Right atrium auricular region (tissue), 2 donors: ENCODE measurements at regions not wholly inside any gene's neighbourhood (a gene's known extent, or its start where the extent isn't known, plus 50 kb on each side); places are given as distances from the start of the nearest gene placed in this dataset.

Experiments used
- DNase-seq: peaks from one replicate; pipeline ENCODE4 v3.0.0-alpha.2; 2019; ENCODE audit warnings: low spot score
- H3K27ac ChIP-seq, 2 donors: fragments of 200-600 bp; sonication (generic); 1 replicate in 1 of 2; 2 replicates in 1 of 2; pipeline ENCODE4 v1.5.1; 2016 to 2019
- H3K27me3 ChIP-seq, 2 donors: fragments of 200-600 bp; sonication (generic); one replicate each; pipeline versions ENCODE4 v1.5.1 to v1.6.0; 2017 to 2019
- H3K36me3 ChIP-seq: fragments of 200-600 bp; sonication (generic); one replicate; pipeline ENCODE4 v1.5.1; 2016
- H3K4me1 ChIP-seq, 2 donors: fragments of 200-600 bp; sonication (generic); one replicate each; pipeline versions ENCODE4 v1.5.1 to v1.6.0; 2017 to 2019
- H3K4me3 ChIP-seq, 2 donors: fragments of 200-600 bp; sonication (generic); 1 replicate in 1 of 2; 2 replicates in 1 of 2; pipeline ENCODE4 v1.5.1; 2017 to 2019; ENCODE audit warnings: mild to moderate bottlenecking in 1 of 2, moderate library complexity in 1 of 2
- H3K9me3 ChIP-seq, 2 donors: fragments of 200-600 bp; sonication (generic); one replicate each; pipeline ENCODE4 v1.5.1; 2019
- TF ChIP-seq, protein P1 (sequence below), 2 donors: fragments of 200-600 bp; sonication (generic); IDR thresholded peaks; one replicate each; pipeline ENCODE4 v1.5.1; 2019; ENCODE audit warnings: antibody characterized with exemption in 2 of 2

DNA sequence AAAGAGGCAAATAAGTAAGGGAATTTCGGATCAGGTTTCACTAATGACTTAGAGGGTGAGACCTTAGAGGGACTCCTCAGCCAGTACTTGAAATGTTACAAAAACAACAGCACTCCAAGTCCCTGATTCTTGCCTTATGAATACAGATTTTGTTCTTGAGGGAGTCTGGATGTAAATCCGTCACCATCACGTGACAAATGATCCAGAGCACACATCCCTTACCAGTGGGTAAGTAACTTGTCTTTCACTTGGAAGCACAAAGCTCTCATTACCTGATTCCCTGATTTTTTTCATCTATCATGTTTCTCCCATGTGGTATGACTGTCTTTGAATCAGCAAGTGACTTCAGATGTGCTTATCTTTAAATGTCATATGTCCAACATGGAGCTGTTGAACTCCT lies 595.3 kb upstream of the POU3F2 start:
- H3K4me1 ChIP-seq: no peaks in the 10 kb centered on the region
- H3K27me3 ChIP-seq: no peaks in the 10 kb centered on the region
- H3K4me3 ChIP-seq: no peak overlapping the region
- TF ChIP-seq, protein P1, sequence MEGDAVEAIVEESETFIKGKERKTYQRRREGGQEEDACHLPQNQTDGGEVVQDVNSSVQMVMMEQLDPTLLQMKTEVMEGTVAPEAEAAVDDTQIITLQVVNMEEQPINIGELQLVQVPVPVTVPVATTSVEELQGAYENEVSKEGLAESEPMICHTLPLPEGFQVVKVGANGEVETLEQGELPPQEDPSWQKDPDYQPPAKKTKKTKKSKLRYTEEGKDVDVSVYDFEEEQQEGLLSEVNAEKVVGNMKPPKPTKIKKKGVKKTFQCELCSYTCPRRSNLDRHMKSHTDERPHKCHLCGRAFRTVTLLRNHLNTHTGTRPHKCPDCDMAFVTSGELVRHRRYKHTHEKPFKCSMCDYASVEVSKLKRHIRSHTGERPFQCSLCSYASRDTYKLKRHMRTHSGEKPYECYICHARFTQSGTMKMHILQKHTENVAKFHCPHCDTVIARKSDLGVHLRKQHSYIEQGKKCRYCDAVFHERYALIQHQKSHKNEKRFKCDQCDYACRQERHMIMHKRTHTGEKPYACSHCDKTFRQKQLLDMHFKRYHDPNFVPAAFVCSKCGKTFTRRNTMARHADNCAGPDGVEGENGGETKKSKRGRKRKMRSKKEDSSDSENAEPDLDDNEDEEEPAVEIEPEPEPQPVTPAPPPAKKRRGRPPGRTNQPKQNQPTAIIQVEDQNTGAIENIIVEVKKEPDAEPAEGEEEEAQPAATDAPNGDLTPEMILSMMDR (IDR thresholded peaks at IDR 0.05): no peak
- peaks cover 0 to 6% of the 10 kb centered on the region in 2 donors for H3K9me3 ChIP-seq
- DNase-seq: no peak
- H3K36me3 ChIP-seq: no peaks in the 10 kb centered on the region
- H3K27ac ChIP-seq: no peak overlapping the region

DNA sequence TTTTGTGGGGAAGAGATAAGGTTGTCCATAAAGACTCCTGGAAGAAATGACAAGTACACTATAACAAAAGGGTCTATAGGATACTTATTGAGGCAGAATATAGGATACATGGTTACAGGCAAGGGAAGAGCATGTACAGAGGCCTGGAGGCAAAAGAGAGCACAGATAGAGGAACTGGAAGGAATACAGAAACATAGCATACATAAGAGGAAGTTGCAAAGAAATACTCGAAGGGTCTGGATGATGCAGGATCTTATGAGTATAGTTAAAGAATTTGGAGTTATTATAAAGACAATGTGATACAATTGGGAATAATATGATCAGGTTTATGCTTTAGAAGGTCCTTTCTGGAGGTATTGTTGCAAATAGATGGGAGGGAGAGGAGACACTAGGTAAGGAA lies 592.7 kb upstream of the POU3F2 start:
- TF ChIP-seq, protein P1 (IDR thresholded peaks at IDR 0.05): no peak
- Histone ChIP-seq H3K27me3 (no peaks in the 10 kb centered on the region), H3K27ac (no peak overlapping the region), H3K9me3 (no peaks in the 10 kb centered on the region), H3K36me3 (no peaks in the 10 kb centered on the region), H3K4me3 (no peak overlapping the region), H3K4me1 (no peaks in the 10 kb centered on the region)
- DNase-seq: no peak

DNA sequence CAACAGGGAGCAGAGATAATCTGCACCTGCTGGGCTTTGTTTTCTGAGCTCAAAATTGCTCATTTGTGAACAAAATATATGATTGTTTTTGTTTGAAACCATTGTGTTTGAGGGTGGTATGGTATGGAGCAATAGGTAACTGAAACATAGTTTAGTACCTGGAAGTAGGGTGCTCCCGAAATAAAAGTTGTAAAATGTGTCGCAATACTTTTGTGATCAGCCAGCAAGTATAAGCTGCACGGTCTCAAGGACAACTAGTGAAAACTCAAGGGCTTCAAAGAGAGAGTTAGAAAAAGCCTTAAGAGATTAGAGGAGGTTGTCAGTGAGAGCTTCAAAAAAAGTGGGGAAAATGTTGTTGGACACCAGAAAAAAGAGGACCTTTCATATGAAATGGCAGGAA lies 579.8 kb upstream of the POU3F2 start:
- Histone ChIP-seq H3K9me3 (no peaks in the 10 kb centered on the region), H3K27ac (no peak overlapping the region), H3K4me3 (no peak overlapping the region), H3K4me1 (no peaks in the 10 kb centered on the region), H3K27me3 (no peaks in the 10 kb centered on the region), H3K36me3 (no peaks in the 10 kb centered on the region)
- TF ChIP-seq, protein P1 (IDR thresholded peaks at IDR 0.05): no peak
- no peak for DNase-seq

DNA sequence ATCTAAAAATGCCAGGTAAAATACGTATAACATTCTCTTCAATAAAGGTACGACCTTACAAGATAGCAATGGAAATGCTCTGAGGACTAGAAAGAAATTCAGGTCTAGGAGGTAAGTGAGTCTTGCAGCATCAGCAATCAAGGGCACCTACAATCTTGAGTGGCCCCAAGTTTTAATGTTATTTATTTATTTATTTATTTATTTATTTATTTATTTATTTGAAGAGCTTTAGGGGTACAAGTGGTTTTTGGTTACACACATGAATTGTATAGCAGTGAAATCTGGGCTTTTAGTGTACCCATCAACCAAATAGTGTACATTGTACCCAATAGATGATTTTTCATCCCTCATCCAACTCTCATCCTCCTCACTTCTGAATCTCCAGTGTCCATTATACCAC lies 574.0 kb upstream of the POU3F2 start:
- no peak for DNase-seq
- H3K36me3 ChIP-seq: no peaks in the 10 kb centered on the region
- TF ChIP-seq, protein P1 (IDR thresholded peaks at IDR 0.05): no peak
- no peaks in the 10 kb centered on the region for H3K4me1 ChIP-seq
- no peak overlapping the region for H3K27ac ChIP-seq
- H3K27me3 ChIP-seq: no peaks in the 10 kb centered on the region
- no peaks in the 10 kb centered on the region for H3K9me3 ChIP-seq
- H3K4me3 ChIP-seq: no peak overlapping the region

DNA sequence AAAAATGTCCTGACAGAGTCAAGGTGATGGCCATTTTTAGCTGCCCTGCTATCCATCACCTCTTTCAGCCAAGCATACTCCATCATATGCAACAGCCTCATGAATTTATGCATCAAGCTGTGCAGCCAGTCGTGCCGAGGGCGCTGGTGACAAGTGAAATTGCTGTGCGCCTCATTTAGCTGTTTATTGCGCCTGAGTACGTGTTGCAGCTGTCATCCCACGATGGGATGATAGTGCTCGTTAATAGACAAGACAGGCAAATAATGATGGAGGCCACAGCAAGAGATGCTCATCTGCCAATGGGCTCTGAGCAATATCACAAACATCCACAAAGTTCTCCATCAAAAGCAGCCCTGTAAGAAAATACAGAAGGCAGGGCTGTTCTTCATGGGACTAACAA lies 562.3 kb upstream of the POU3F2 start:
- TF ChIP-seq, protein P1 (IDR thresholded peaks at IDR 0.05): no peak
- no peak for DNase-seq
- Histone ChIP-seq H3K27ac (no peak overlapping the region), H3K9me3 (no peaks in the 10 kb centered on the region), H3K4me3 (no peak overlapping the region), H3K4me1 (no peaks in the 10 kb centered on the region), H3K36me3 (no peaks in the 10 kb centered on the region), H3K27me3 (no peaks in the 10 kb centered on the region)

DNA sequence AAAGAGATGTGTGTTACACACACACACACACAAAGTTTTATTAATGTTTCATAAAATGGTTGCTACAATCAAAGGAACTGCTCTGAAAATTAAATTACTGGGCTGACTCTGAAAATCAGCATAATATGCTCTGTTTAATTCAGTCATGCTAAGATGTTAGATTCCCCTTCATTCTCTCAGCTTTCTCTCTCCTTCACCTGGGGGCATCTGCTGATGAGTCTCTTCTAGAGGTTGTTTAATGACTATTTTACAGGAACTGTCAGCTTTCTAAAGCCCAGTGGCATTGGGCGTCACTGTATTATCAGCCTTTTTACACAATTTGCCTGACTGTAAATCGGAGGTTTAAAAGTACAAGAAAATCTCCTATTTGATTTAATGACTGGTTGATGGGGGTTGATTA lies 559.7 kb upstream of the POU3F2 start:
- Histone ChIP-seq H3K4me3 (no peak overlapping the region), H3K9me3 (no peaks in the 10 kb centered on the region), H3K27ac (no peak overlapping the region), H3K27me3 (no peaks in the 10 kb centered on the region), H3K4me1 (no peaks in the 10 kb centered on the region), H3K36me3 (no peaks in the 10 kb centered on the region)
- no peak for DNase-seq
- TF ChIP-seq, protein P1 (IDR thresholded peaks at IDR 0.05): no peak
